Spleen (tissue), 11 donors: ENCODE measurements at regions not wholly inside any gene's neighbourhood (a gene's known extent, or its start where the extent isn't known, plus 50 kb on each side); places are given as distances from the start of the nearest gene placed in this dataset.

Experiments used
- DNase-seq: peaks from one replicate; pipeline ENCODE4 v3.0.0-alpha.2; 2020
- H3K27ac ChIP-seq, 8 donors: fragments of 200-600 bp; sonication (generic) in 7 of 8; 1 replicate in 4 of 8; 2 replicates in 4 of 8; pipeline versions ENCODE4 v1.5.0 to v1.8.0; 2016 to 2021; ENCODE audit warnings: inconsistent platforms in 4 of 8, mild to moderate bottlenecking in 4 of 8, moderate library complexity in 1 of 8
- H3K27me3 ChIP-seq, 7 donors: fragments of 200-600 bp; sonication (generic) in 6 of 7; replicated peaks in 1 of 7; 1 replicate in 4 of 7; 2 replicates in 3 of 7; pipeline versions ENCODE4 v1.5.0 to v1.8.0; 2016 to 2021; ENCODE audit warnings: inconsistent platforms in 3 of 7, mild to moderate bottlenecking in 1 of 7
- H3K36me3 ChIP-seq, 6 donors: fragments of 200-600 bp; sonication (generic) in 5 of 6; 1 replicate in 4 of 6; 2 replicates in 2 of 6; pipeline versions ENCODE4 v1.5.0 to v1.8.0; 2016 to 2021; ENCODE audit warnings: inconsistent platforms in 2 of 6
- H3K4me1 ChIP-seq, 6 donors: fragments of 200-600 bp; sonication (generic) in 5 of 6; 1 replicate in 3 of 6; 2 replicates in 3 of 6; pipeline versions ENCODE4 v1.5.0 to v1.8.0; 2016 to 2021; ENCODE audit warnings: inconsistent platforms in 3 of 6
- H3K4me3 ChIP-seq, 8 donors: fragments of 200-600 bp; sonication (generic) in 7 of 8; 1 replicate in 4 of 8; 2 replicates in 4 of 8; pipeline versions ENCODE4 v1.5.0 to v1.8.0; 2016 to 2021; ENCODE audit warnings: inconsistent platforms in 4 of 8, mild to moderate bottlenecking in 4 of 8, moderate library complexity in 2 of 8
- H3K9me3 ChIP-seq, 8 donors: fragments of 200-600 bp; sonication (generic) in 7 of 8; 1 replicate in 4 of 8; 2 replicates in 4 of 8; pipeline versions ENCODE4 v1.5.0 to v1.8.0; 2016 to 2021; ENCODE audit warnings: inconsistent platforms in 4 of 8
- CTCF ChIP-seq, 11 experiments: fragments of 200-600 bp in 7 of 11; fragments of 450-650 bp in 4 of 11; sonication (generic) in 4 of 11; IDR thresholded peaks in 8 of 11; conservative IDR thresholded peaks in 3 of 11; 1 replicate in 7 of 11; 2 replicates in 4 of 11; pipeline versions ENCODE4 v1.4.0 to v1.8.0; 2016 to 2021; ENCODE audit warnings: antibody characterized with exemption in 11 of 11, inconsistent platforms in 4 of 11, mild to moderate bottlenecking in 1 of 11
- POLR2A ChIP-seq, 3 donors: fragments of 450-650 bp; IDR thresholded peaks; one replicate each; pipeline ENCODE4 v1.5.1; 2017; ENCODE audit warnings: antibody characterized with exemption in 3 of 3, mild to moderate bottlenecking in 1 of 3
- POLR2AphosphoS5 ChIP-seq, 3 donors: sonication (generic); formaldehyde crosslinking; IDR thresholded peaks; one replicate each; pipeline ENCODE4 v1.5.1; 2017; ENCODE audit warnings: antibody characterized with exemption in 3 of 3
- whole genome bisulfite sequencing, 5 donors: extraction: QIAGEN DNeasy Blood & Tissue Kit in 3 of 5; methylation state at CpG; one replicate each; pipeline versions ENCODE4 v1.1.5 to v1.1.7; 2013 to 2018; 5-methylcytosine and 5-hydroxymethylcytosine counted together
- intact Hi-C: fragments of 100-400 bp; cut with DNase I; formaldehyde crosslinking; loops from one replicate; pipeline ENCODE4 v1.15.0; 2023; ENCODE audit warnings: low total_unique reads
- donor health status: healthy with polysubstance abuse.
- donor health status: DM: no; HTN: no; CAD: no; lungs with moderate emphysema.
- donor health status: DM: no; HTN: no; CAD: no.
- donor health status: Bipolar disorder and iron deficiency.
- donor health status: healthy.
- donor health status: DM: no; HTN: no; CAD: no.
- donor health status: DM: yes; HTN: yes; CAD: no.

DNA sequence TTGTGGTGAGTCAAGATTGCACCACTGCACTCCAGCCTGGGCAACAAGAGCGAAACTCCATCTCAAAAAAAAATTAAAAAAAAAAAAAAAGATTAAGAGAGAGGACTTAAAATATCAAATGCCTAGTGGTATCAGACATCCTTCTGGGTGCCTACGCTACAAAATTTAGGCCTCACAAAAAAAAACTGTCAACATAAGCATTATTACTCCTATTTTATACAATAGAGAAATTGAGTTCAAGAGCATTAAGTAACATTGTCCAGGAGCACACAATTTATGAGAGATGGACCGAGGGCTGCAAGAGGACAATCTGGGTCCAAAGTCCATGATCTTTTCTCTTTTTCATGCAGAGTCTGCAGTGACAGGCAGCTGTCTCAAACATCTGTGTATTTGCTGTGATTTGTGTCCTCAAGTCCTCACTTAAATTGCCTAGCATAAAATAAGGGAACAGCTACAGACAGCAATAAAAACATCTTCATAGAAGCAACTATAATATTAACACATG lies 62.4 kb downstream of the OSR1 start:
- TF ChIP-seq POLR2AphosphoS5 (IDR thresholded peaks at IDR 0.05) (no peak), POLR2A (IDR thresholded peaks at IDR 0.05) (no peak), CTCF (IDR thresholded peaks at IDR 0.05 in 8 of 11, conservative IDR thresholded peaks at IDR 0.05 in 3 of 11) (no peak)
- no peak overlapping the region for H3K27ac ChIP-seq
- no peaks in the 10 kb centered on the region for H3K9me3 ChIP-seq
- intact Hi-C loops = no loop called here
- H3K36me3 ChIP-seq = no peaks in the 10 kb centered on the region
- 82 to 93% (median 92%) methylated on average over 3 of the region's 3 CpGs for WGBS, 5 donors
- no peak for DNase-seq
- no peak overlapping the region for H3K4me3 ChIP-seq
- H3K4me1 ChIP-seq = peaks cover 0 to 8% (median 0%) of the 10 kb centered on the region in 6 donors
- no peaks in the 10 kb centered on the region for H3K27me3 ChIP-seq

- Histone ChIP-seq H3K4me1 (no peaks in the 10 kb centered on the region), H3K27ac (no peak overlapping the region), H3K4me3 (no peak overlapping the region), H3K27me3 (no peaks in the 10 kb centered on the region), H3K9me3 (no peaks in the 10 kb centered on the region), H3K36me3 (no peaks in the 10 kb centered on the region)
- TF ChIP-seq POLR2A (IDR thresholded peaks at IDR 0.05) (no peak), POLR2AphosphoS5 (IDR thresholded peaks at IDR 0.05) (no peak), CTCF (IDR thresholded peaks at IDR 0.05 in 8 of 11, conservative IDR thresholded peaks at IDR 0.05 in 3 of 11) (no peak)
- WGBS, 5 donors = 82 to 94% (median 85%) methylated on average over 5 of the region's 5 CpGs
- DNase-seq = no peak
- intact Hi-C loops = no loop called here
Measured at GRCh38 chr2:19292007-19292406, 66.4 kb downstream of the OSR1 start.

DNA sequence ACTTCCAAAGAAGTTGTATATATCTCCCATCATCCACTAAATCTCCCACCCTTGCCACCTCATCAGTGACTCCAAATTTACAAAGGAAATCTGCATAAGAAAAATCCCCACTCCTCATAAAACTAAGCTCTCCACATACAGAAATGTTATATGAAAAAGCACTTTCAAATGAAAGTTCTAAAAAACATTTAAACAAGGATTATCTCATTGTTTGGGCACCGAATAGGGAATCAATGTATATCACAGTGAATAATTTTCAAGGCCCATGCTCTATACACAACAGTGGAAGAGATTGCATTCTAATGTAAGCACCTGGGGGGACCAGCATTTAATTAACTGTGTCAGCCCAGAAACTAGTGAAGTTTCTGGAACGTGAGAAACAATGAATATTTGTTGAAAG lies 70.1 kb downstream of the OSR1 start:
- WGBS, 5 donors = 38 to 60% (median 44%) methylated on average over 2 of the region's 2 CpGs

DNA sequence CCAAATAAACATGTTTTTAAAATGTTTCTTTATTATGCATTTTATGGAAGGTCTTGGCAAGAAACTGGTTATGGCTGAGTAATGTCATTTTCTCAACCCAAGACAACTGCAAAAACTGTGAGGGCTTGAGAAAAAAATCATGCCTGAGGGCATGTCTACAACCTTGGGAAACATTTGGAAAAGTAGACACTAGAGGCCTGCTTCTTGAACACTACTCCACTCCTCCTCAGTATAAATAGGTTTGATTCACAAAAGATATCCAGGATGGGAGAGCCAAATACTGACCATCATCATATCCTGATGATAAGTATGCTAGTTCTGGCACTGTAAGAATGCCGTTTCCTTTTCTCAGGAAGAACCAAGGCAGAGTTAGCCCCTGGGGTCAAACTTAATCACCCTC lies 71.1 kb downstream of the OSR1 start:
- WGBS, 5 donors = 67 to 86% (median 78%) methylated on average over 1 of the region's 1 CpG

More for the DNA sequence above, 70.1 kb downstream of the OSR1 start:
- H3K4me1 ChIP-seq = no peaks in the 10 kb centered on the region
- TF ChIP-seq POLR2AphosphoS5 (IDR thresholded peaks at IDR 0.05) = no peak
- no peak overlapping the region for H3K27ac ChIP-seq
- H3K27me3 ChIP-seq = no peaks in the 10 kb centered on the region
- H3K4me3 ChIP-seq = no peak overlapping the region
- intact Hi-C loops = no loop called here
- no peaks in the 10 kb centered on the region for H3K36me3 ChIP-seq
- no peak for DNase-seq
- H3K9me3 ChIP-seq = no peaks in the 10 kb centered on the region

More for the DNA sequence above, 71.1 kb downstream of the OSR1 start:
- Histone ChIP-seq H3K36me3 (no peaks in the 10 kb centered on the region), H3K9me3 (no peaks in the 10 kb centered on the region), H3K27me3 (no peaks in the 10 kb centered on the region), H3K27ac (no peak overlapping the region), H3K4me3 (no peak overlapping the region), H3K4me1 (no peaks in the 10 kb centered on the region)
- TF ChIP-seq POLR2AphosphoS5 (IDR thresholded peaks at IDR 0.05) (no peak), POLR2A (IDR thresholded peaks at IDR 0.05) (no peak), CTCF (IDR thresholded peaks at IDR 0.05 in 8 of 11, conservative IDR thresholded peaks at IDR 0.05 in 3 of 11) (no peak)
- intact Hi-C loops = no loop called here
- no peak for DNase-seq
